ENCODE measurements at regions not wholly inside any gene's neighbourhood (a gene's known extent, or its start where the extent isn't known, plus 50 kb on each side); places are given as distances from the start of the nearest gene placed in this dataset.

DNA sequence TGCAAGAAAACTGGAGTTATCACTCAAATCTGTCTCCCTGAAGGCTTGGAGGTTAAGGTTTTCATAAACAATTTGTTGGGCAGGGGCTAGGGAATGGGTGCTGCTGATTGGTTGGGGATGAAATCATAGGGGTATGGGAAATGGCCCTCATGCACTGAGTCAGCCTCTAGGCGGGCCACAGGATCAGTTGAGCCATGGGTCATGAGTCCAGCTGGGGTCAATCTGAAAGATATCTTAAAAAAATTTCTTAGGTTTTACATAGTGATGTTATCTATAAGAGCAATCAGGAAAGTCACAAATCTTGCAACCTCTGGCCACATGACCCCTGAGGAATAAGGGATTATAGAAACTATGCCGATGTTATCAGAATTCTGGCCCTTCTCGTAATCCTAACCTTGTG lies 491.7 kb downstream of the ZIC1 start:
- no peak overlapping the region for H3K4me3 ChIP-seq
- intact Hi-C loops (cut with DNase I): no loop called here
- peaks cover 0 to 7% (median 0%) of the 10 kb centered on the region in 12 donors for H3K9me3 ChIP-seq
- TF ChIP-seq POLR2A (IDR thresholded peaks at IDR 0.05): no peak
- TF ChIP-seq, protein P1, sequence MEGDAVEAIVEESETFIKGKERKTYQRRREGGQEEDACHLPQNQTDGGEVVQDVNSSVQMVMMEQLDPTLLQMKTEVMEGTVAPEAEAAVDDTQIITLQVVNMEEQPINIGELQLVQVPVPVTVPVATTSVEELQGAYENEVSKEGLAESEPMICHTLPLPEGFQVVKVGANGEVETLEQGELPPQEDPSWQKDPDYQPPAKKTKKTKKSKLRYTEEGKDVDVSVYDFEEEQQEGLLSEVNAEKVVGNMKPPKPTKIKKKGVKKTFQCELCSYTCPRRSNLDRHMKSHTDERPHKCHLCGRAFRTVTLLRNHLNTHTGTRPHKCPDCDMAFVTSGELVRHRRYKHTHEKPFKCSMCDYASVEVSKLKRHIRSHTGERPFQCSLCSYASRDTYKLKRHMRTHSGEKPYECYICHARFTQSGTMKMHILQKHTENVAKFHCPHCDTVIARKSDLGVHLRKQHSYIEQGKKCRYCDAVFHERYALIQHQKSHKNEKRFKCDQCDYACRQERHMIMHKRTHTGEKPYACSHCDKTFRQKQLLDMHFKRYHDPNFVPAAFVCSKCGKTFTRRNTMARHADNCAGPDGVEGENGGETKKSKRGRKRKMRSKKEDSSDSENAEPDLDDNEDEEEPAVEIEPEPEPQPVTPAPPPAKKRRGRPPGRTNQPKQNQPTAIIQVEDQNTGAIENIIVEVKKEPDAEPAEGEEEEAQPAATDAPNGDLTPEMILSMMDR (IDR thresholded peaks at IDR 0.05): no peak
- ATAC-seq (no peak), DNase-seq (no peak)
- 95 to 96% (median 96%) methylated on average over 3 of the region's 3 CpGs for WGBS, 4 donors
- no peaks in the 10 kb centered on the region for H3K27me3 ChIP-seq
- no peaks in the 10 kb centered on the region for H3K36me3 ChIP-seq
- no peak overlapping the region for H3K27ac ChIP-seq
- no peaks in the 10 kb centered on the region for H3K4me1 ChIP-seq

- Histone ChIP-seq H3K9me3 (peaks cover 0 to 7% (median 0%) of the 10 kb centered on the region in 12 donors), H3K4me1 (no peaks in the 10 kb centered on the region), H3K27me3 (no peaks in the 10 kb centered on the region), H3K27ac (no peak overlapping the region), H3K4me3 (no peak overlapping the region), H3K36me3 (no peaks in the 10 kb centered on the region)
- intact Hi-C loops (cut with DNase I): no loop called here
- no peak for ATAC-seq
- DNase-seq: no peak
- TF ChIP-seq POLR2A (IDR thresholded peaks at IDR 0.05): no peak
- TF ChIP-seq, protein P1 (IDR thresholded peaks at IDR 0.05): no peak
- WGBS, 4 donors: 35 to 53% (median 43%) methylated on average over 4 of the region's 4 CpGs
These were observed 493.9 kb downstream of the ZIC1 start for GRCh38 chr3:147903026-147903425.

- H3K9me3 ChIP-seq: peaks cover 0 to 7% (median 0%) of the 10 kb centered on the region in 12 donors
- no peaks in the 10 kb centered on the region for H3K4me1 ChIP-seq
- H3K27ac ChIP-seq: no peak overlapping the region
- H3K4me3 ChIP-seq: no peak overlapping the region
- 68 to 90% (median 82%) methylated on average over 3 of the region's 3 CpGs for WGBS, 4 donors
- no peaks in the 10 kb centered on the region for H3K36me3 ChIP-seq
- no peak for TF ChIP-seq POLR2A (IDR thresholded peaks at IDR 0.05)
- TF ChIP-seq, protein P1 (IDR thresholded peaks at IDR 0.05): no peak
- intact Hi-C loops (cut with DNase I): no loop called here
- no peak for ATAC-seq
- no peaks in the 10 kb centered on the region for H3K27me3 ChIP-seq
- DNase-seq: no peak
These were observed 495.3 kb downstream of the ZIC1 start for GRCh38 chr3:147904421-147904820.

DNA sequence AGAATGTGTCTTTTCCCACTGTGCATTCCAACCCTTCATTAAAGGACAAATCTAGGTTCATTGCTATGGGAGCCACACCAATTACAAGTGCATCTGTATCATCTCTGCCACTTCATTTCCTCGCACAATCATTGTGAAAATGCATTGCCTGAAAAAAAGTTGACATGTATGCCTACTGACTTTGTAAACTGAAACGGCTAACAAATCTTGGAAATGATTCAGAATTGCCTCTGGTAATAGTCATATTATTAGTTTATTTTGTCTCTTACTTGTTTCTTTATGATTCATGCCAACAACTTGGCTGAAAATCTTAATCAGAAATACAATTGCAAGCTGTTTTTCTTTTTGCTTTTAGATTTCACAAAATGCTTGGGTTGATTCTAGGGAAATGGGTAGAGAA lies 497.1 kb downstream of the ZIC1 start:
- Histone ChIP-seq H3K27ac (no peak overlapping the region), H3K36me3 (no peaks in the 10 kb centered on the region), H3K4me1 (no peaks in the 10 kb centered on the region), H3K9me3 (peaks cover 0 to 3% (median 0%) of the 10 kb centered on the region in 12 donors), H3K27me3 (no peaks in the 10 kb centered on the region), H3K4me3 (no peak overlapping the region)
- DNase-seq: no peak
- no peak for ATAC-seq
- intact Hi-C loops (cut with DNase I): no loop called here
- no peak for TF ChIP-seq POLR2A (IDR thresholded peaks at IDR 0.05)
- TF ChIP-seq, protein P1 (IDR thresholded peaks at IDR 0.05): no peak
- WGBS, 4 donors: 62 to 74% (median 65%) methylated on average over 2 of the region's 2 CpGs
